GM23338 (cell line): ENCODE measurements at regions not wholly inside any gene's neighbourhood (a gene's known extent, or its start where the extent isn't known, plus 50 kb on each side); places are given as distances from the start of the nearest gene placed in this dataset.

Experiments used
- CREB1 ChIP-seq: fragments of 250-450 bp; sonication (Bioruptor Pico); IDR thresholded peaks from 2 replicates; pipeline ENCODE4 v1.5.0; 2020; ENCODE audit warnings: low read depth, mild to moderate bottlenecking, moderate library complexity
- EZH2 ChIP-seq: fragments of 200-600 bp; sonication (generic); IDR thresholded peaks from one replicate; pipeline ENCODE4 v1.8.0; 2017; ENCODE audit warnings: antibody characterized with exemption, mild to moderate bottlenecking, low read depth; ENCODE audit not compliant: unreplicated experiment
- EZH2phosphoT487 ChIP-seq: fragments of 200-600 bp; sonication (generic); IDR thresholded peaks from one replicate; pipeline ENCODE4 v1.8.1; 2018; ENCODE audit warnings: antibody characterized with exemption; ENCODE audit not compliant: unreplicated experiment
- JUNB ChIP-seq: IDR thresholded peaks from one replicate; pipeline ENCODE4 v1.6.1; 2016; ENCODE audit warnings: antibody characterized with exemption; ENCODE audit not compliant: unreplicated experiment
- NANOG ChIP-seq: IDR thresholded peaks from 2 replicates; pipeline ENCODE4 v1.6.1; 2016; ENCODE audit warnings: antibody characterized with exemption, borderline replicate concordance
- POLR2AphosphoS5 ChIP-seq: IDR thresholded peaks from 2 replicates; pipeline ENCODE4 v1.6.1; 2016; ENCODE audit warnings: antibody characterized with exemption, low read depth
- STAT1 ChIP-seq: IDR thresholded peaks from one replicate; pipeline ENCODE4 v1.6.1; 2016; ENCODE audit warnings: antibody characterized with exemption; ENCODE audit not compliant: unreplicated experiment
- ZNF114 ChIP-seq: fragments of 250-450 bp; sonication (Bioruptor Pico); IDR thresholded peaks from 2 replicates; pipeline ENCODE4 v1.5.0; 2020; ENCODE audit warnings: mild to moderate bottlenecking, moderate library complexity
- ZNF331 ChIP-seq: fragments of 250-450 bp; sonication (Bioruptor Pico); IDR thresholded peaks from 2 replicates; pipeline ENCODE4 v1.5.0; 2020; ENCODE audit warnings: low read depth, mild to moderate bottlenecking, moderate library complexity
- TF ChIP-seq, protein P1 (sequence below): IDR thresholded peaks from one replicate; pipeline ENCODE4 v1.6.1; 2018; ENCODE audit warnings: antibody characterized with exemption; ENCODE audit not compliant: unreplicated experiment
- TF ChIP-seq, protein P2 (sequence below), 2 experiments: fragments of 200-600 bp in 1 of 2; sonication (generic) in 1 of 2; conservative IDR thresholded peaks; 2 replicates each; pipeline versions ENCODE4 v1.5.1 to v1.6.1; 2016 to 2017; ENCODE audit warnings: antibody characterized with exemption in 2 of 2, low read depth in 2 of 2, mild to moderate bottlenecking in 2 of 2, moderate library complexity in 1 of 2
- TF ChIP-seq, protein P3 (sequence below): fragments of 250-450 bp; sonication (Bioruptor Pico); IDR thresholded peaks from 2 replicates; pipeline ENCODE4 v1.5.0; 2020; ENCODE audit warnings: mild to moderate bottlenecking, moderate library complexity
- TF ChIP-seq, protein P4 (sequence below): IDR thresholded peaks from 2 replicates; pipeline ENCODE4 v1.6.1; 2016; ENCODE audit warnings: antibody characterized with exemption

DNA sequence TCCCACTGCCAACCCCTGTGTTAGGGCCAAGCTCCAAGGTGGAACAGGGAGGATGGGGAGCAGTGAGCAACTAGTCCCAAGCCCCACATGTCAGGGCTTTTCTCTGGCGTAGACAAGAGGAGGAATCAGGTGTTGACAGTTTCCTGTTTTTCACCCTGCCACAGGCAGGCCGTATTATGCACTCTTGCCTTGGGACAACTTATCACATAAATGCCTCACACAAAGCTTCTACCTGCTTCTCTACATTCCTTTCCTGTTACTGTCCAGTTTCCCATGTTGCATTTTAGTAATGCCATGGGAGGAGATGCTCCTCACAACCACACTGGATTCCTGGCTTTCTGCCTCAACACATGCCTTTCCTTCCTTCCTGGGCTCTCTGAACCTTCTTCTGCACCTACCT is 381.2 kb upstream of the ATP11B start:
- TF ChIP-seq, protein P1, sequence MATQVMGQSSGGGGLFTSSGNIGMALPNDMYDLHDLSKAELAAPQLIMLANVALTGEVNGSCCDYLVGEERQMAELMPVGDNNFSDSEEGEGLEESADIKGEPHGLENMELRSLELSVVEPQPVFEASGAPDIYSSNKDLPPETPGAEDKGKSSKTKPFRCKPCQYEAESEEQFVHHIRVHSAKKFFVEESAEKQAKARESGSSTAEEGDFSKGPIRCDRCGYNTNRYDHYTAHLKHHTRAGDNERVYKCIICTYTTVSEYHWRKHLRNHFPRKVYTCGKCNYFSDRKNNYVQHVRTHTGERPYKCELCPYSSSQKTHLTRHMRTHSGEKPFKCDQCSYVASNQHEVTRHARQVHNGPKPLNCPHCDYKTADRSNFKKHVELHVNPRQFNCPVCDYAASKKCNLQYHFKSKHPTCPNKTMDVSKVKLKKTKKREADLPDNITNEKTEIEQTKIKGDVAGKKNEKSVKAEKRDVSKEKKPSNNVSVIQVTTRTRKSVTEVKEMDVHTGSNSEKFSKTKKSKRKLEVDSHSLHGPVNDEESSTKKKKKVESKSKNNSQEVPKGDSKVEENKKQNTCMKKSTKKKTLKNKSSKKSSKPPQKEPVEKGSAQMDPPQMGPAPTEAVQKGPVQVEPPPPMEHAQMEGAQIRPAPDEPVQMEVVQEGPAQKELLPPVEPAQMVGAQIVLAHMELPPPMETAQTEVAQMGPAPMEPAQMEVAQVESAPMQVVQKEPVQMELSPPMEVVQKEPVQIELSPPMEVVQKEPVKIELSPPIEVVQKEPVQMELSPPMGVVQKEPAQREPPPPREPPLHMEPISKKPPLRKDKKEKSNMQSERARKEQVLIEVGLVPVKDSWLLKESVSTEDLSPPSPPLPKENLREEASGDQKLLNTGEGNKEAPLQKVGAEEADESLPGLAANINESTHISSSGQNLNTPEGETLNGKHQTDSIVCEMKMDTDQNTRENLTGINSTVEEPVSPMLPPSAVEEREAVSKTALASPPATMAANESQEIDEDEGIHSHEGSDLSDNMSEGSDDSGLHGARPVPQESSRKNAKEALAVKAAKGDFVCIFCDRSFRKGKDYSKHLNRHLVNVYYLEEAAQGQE: no peak
- TF ChIP-seq, protein P2, sequence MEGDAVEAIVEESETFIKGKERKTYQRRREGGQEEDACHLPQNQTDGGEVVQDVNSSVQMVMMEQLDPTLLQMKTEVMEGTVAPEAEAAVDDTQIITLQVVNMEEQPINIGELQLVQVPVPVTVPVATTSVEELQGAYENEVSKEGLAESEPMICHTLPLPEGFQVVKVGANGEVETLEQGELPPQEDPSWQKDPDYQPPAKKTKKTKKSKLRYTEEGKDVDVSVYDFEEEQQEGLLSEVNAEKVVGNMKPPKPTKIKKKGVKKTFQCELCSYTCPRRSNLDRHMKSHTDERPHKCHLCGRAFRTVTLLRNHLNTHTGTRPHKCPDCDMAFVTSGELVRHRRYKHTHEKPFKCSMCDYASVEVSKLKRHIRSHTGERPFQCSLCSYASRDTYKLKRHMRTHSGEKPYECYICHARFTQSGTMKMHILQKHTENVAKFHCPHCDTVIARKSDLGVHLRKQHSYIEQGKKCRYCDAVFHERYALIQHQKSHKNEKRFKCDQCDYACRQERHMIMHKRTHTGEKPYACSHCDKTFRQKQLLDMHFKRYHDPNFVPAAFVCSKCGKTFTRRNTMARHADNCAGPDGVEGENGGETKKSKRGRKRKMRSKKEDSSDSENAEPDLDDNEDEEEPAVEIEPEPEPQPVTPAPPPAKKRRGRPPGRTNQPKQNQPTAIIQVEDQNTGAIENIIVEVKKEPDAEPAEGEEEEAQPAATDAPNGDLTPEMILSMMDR (conservative IDR thresholded peaks at IDR 0.05; ENCODE audit: low read depth in 2 of 2): no peak
- TF ChIP-seq CREB1 (no peak), EZH2 (no peak), POLR2AphosphoS5 (no peak), EZH2phosphoT487 (no peak), STAT1 (no peak), ZNF331 (CRISPR knock-in tag) (no peak), JUNB (no peak), NANOG (no peak), ZNF114 (CRISPR knock-in tag) (no peak)
- TF ChIP-seq, protein P3, sequence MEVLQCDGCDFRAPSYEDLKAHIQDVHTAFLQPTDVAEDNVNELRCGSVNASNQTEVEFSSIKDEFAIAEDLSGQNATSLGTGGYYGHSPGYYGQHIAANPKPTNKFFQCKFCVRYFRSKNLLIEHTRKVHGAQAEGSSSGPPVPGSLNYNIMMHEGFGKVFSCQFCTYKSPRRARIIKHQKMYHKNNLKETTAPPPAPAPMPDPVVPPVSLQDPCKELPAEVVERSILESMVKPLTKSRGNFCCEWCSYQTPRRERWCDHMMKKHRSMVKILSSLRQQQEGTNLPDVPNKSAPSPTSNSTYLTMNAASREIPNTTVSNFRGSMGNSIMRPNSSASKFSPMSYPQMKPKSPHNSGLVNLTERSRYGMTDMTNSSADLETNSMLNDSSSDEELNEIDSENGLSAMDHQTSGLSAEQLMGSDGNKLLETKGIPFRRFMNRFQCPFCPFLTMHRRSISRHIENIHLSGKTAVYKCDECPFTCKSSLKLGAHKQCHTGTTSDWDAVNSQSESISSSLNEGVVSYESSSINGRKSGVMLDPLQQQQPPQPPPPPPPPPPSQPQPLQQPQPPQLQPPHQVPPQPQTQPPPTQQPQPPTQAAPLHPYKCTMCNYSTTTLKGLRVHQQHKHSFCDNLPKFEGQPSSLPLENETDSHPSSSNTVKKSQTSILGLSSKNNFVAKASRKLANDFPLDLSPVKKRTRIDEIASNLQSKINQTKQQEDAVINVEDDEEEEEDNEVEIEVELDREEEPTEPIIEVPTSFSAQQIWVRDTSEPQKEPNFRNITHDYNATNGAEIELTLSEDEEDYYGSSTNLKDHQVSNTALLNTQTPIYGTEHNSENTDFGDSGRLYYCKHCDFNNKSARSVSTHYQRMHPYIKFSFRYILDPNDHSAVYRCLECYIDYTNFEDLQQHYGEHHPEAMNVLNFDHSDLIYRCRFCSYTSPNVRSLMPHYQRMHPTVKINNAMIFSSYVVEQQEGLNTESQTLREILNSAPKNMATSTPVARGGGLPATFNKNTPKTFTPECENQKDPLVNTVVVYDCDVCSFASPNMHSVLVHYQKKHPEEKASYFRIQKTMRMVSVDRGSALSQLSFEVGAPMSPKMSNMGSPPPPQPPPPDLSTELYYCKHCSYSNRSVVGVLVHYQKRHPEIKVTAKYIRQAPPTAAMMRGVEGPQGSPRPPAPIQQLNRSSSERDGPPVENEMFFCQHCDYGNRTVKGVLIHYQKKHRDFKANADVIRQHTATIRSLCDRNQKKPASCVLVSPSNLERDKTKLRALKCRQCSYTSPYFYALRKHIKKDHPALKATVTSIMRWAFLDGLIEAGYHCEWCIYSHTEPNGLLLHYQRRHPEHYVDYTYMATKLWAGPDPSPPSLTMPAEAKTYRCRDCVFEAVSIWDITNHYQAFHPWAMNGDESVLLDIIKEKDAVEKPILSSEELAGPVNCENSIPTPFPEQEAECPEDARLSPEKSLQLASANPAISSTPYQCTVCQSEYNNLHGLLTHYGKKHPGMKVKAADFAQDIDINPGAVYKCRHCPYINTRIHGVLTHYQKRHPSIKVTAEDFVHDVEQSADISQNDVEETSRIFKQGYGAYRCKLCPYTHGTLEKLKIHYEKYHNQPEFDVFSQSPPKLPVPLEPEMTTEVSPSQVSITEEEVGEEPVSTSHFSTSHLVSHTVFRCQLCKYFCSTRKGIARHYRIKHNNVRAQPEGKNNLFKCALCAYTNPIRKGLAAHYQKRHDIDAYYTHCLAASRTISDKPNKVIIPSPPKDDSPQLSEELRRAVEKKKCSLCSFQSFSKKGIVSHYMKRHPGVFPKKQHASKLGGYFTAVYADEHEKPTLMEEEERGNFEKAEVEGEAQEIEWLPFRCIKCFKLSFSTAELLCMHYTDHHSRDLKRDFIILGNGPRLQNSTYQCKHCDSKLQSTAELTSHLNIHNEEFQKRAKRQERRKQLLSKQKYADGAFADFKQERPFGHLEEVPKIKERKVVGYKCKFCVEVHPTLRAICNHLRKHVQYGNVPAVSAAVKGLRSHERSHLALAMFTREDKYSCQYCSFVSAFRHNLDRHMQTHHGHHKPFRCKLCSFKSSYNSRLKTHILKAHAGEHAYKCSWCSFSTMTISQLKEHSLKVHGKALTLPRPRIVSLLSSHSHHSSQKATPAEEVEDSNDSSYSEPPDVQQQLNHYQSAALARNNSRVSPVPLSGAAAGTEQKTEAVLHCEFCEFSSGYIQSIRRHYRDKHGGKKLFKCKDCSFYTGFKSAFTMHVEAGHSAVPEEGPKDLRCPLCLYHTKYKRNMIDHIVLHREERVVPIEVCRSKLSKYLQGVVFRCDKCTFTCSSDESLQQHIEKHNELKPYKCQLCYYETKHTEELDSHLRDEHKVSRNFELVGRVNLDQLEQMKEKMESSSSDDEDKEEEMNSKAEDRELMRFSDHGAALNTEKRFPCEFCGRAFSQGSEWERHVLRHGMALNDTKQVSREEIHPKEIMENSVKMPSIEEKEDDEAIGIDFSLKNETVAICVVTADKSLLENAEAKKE (CRISPR knock-in tag): no peak
- TF ChIP-seq, protein P4, sequence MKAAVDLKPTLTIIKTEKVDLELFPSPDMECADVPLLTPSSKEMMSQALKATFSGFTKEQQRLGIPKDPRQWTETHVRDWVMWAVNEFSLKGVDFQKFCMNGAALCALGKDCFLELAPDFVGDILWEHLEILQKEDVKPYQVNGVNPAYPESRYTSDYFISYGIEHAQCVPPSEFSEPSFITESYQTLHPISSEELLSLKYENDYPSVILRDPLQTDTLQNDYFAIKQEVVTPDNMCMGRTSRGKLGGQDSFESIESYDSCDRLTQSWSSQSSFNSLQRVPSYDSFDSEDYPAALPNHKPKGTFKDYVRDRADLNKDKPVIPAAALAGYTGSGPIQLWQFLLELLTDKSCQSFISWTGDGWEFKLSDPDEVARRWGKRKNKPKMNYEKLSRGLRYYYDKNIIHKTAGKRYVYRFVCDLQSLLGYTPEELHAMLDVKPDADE: no peak
